Testis (tissue), 2 donors: ENCODE measurements at regions not wholly inside any gene's neighbourhood (a gene's known extent, or its start where the extent isn't known, plus 50 kb on each side); places are given as distances from the start of the nearest gene placed in this dataset.
"Not testable (repeated sequence)": the region's sequence is repeated elsewhere in the genome, so short reads cannot be mapped to it uniquely, and the experiment has no call there.

ENCODE experiments used
- DNase-seq: peaks from one replicate; pipeline ENCODE4 v3.0.0-alpha.2; 2019
- H3K27ac ChIP-seq, 2 donors: fragments of 200-600 bp; sonication (generic); one replicate each; pipeline ENCODE4 v1.5.1; 2019
- H3K27me3 ChIP-seq: fragments of 200-600 bp; sonication (generic); one replicate; pipeline ENCODE4 v1.5.1; 2019
- H3K36me3 ChIP-seq: fragments of 200-600 bp; sonication (generic); one replicate; pipeline ENCODE4 v1.5.1; 2017; ENCODE audit warnings: low read depth; ENCODE audit errors: missing control alignments
- H3K4me1 ChIP-seq: fragments of 200-600 bp; sonication (generic); one replicate; pipeline ENCODE4 v1.5.1; 2019
- H3K4me3 ChIP-seq, 2 donors: fragments of 200-600 bp; sonication (generic); one replicate each; pipeline ENCODE4 v1.5.1; 2017 to 2019
- H3K9me3 ChIP-seq: fragments of 200-600 bp; sonication (generic); one replicate; pipeline ENCODE4 v1.5.1; 2017
- CTCF ChIP-seq, 3 experiments: fragments of 450-650 bp in 2 of 3; fragments of 200-600 bp in 1 of 3; sonication (generic) in 1 of 3; IDR thresholded peaks; one replicate each; pipeline ENCODE4 v1.5.1; 2016 to 2019; ENCODE audit warnings: antibody characterized with exemption in 3 of 3, mild to moderate bottlenecking in 2 of 3, moderate library complexity in 1 of 3
- POLR2A ChIP-seq: fragments of 450-650 bp; IDR thresholded peaks from one replicate; pipeline ENCODE4 v1.6.1; 2017; ENCODE audit warnings: antibody characterized with exemption, mild to moderate bottlenecking, moderate library complexity
- WGBS, 2 donors: methylation state at CpG; one replicate each; pipeline ENCODE4 v1.1.5; 2018; 5-methylcytosine and 5-hydroxymethylcytosine counted together
- intact Hi-C: fragments of 100-400 bp; cut with DNase I; formaldehyde crosslinking; loops from one replicate; pipeline ENCODE4 v1.15.1; 2023; ENCODE audit warnings: low total_unique reads

- DNase-seq, result no peak
- no peaks in the 10 kb centered on the region for H3K36me3 ChIP-seq
- H3K27me3 ChIP-seq, result no peaks in the 10 kb centered on the region
- H3K4me1 ChIP-seq, result no peaks in the 10 kb centered on the region
- WGBS, 2 donors, result 88 to 95% methylated on average over 3 of the region's 3 CpGs
- H3K27ac ChIP-seq, result no peak overlapping the region
- intact Hi-C loops, result no loop called here
- no peak for TF ChIP-seq POLR2A
- no peak for TF ChIP-seq CTCF (IDR thresholded peaks at IDR 0.05)
- no peaks in the 10 kb centered on the region for H3K9me3 ChIP-seq
- no peak overlapping the region for H3K4me3 ChIP-seq
Observed at GRCh38 chr5:72681781-72682180, 134.7 kb upstream of the TNPO1 start.

GRCh38 chr5:72677447-72677846 lies 139.0 kb upstream of the TNPO1 start:
- WGBS, 2 donors, result 76 to 82% methylated on average over 1 of the region's 1 CpG
- intact Hi-C loops, result no loop called here
- TF ChIP-seq POLR2A, result no peak
- no peak for TF ChIP-seq CTCF (IDR thresholded peaks at IDR 0.05)
- no peaks in the 10 kb centered on the region for H3K27me3 ChIP-seq
- H3K4me1 ChIP-seq, result no peaks in the 10 kb centered on the region
- H3K36me3 ChIP-seq, result no peaks in the 10 kb centered on the region
- H3K27ac ChIP-seq, result no peak overlapping the region
- DNase-seq, result no peak
- no peaks in the 10 kb centered on the region for H3K9me3 ChIP-seq
- H3K4me3 ChIP-seq, result no peak overlapping the region

GRCh38 chr5:72676831-72677230 lies 139.6 kb upstream of the TNPO1 start:
- intact Hi-C loops, DNase-seq: not testable (repeated sequence)

GRCh38 chr5:72673623-72674022 lies 142.8 kb upstream of the TNPO1 start:
- no peak for DNase-seq
- Histone ChIP-seq H3K27me3 (no peaks in the 10 kb centered on the region), H3K9me3 (no peaks in the 10 kb centered on the region), H3K4me3 (no peak overlapping the region), H3K36me3 (no peaks in the 10 kb centered on the region), H3K27ac (no peak overlapping the region), H3K4me1 (no peaks in the 10 kb centered on the region)
- TF ChIP-seq CTCF (IDR thresholded peaks at IDR 0.05), result no peak
- TF ChIP-seq POLR2A, result no peak
- intact Hi-C loops, result no loop called here

More at GRCh38 chr5:72676831-72677230, 139.6 kb upstream of the TNPO1 start:
- H3K27me3 ChIP-seq, H3K4me1 ChIP-seq, H3K27ac ChIP-seq, H3K36me3 ChIP-seq, H3K4me3 ChIP-seq, H3K9me3 ChIP-seq: not testable (repeated sequence)
- 86 to 96% methylated on average over 8 of the region's 8 CpGs for WGBS, 2 donors

- TF ChIP-seq POLR2A, result no peak
- no peak for TF ChIP-seq CTCF (IDR thresholded peaks at IDR 0.05)
- intact Hi-C loops, result no loop called here
Observed at GRCh38 chr5:72673180-72673579, 143.3 kb upstream of the TNPO1 start.

More at GRCh38 chr5:72673180-72673579, 143.3 kb upstream of the TNPO1 start:
- Histone ChIP-seq H3K36me3 (no peaks in the 10 kb centered on the region), H3K27ac (no peak overlapping the region), H3K4me3 (no peak overlapping the region), H3K9me3 (no peaks in the 10 kb centered on the region), H3K27me3 (no peaks in the 10 kb centered on the region), H3K4me1 (no peaks in the 10 kb centered on the region)
- DNase-seq, result no peak
